ENCODE measurements at regions not wholly inside any gene's neighbourhood (a gene's known extent, or its start where the extent isn't known, plus 50 kb on each side); places are given as distances from the start of the nearest gene placed in this dataset.
"Not testable (repeated sequence)": the region's sequence is repeated elsewhere in the genome, so short reads cannot be mapped to it uniquely, and the experiment has no call there.

- no peak for TF ChIP-seq CTCF (IDR thresholded peaks at IDR 0.05; ENCODE audit: insufficient read depth, low read depth, low read length)
- no peak for TF ChIP-seq EZH2 (IDR thresholded peaks at IDR 0.05; ENCODE audit: insufficient read depth, low read length)
- H3K27ac ChIP-seq (ENCODE audit: low read depth, low read length), result peak overlapping the region; percentile 22
- Mint-ChIP-seq H3K9me3 (ENCODE audit: unreplicated experiment) (no peaks in the 10 kb centered on the region), H3K36me3 (ENCODE audit: low read depth, unreplicated experiment) (no peaks in the 10 kb centered on the region), H3K27ac (ENCODE audit: unreplicated experiment) (peak overlapping the region; percentile 69), H3K27me3 (ENCODE audit: low read depth, unreplicated experiment) (no peaks in the 10 kb centered on the region), H3K4me1 (ENCODE audit: low read depth, unreplicated experiment) (peaks cover 20% of the 10 kb centered on the region), H3K4me3 (ENCODE audit: unreplicated experiment) (no peak overlapping the region)
- no peak for FAIRE-seq
- peaks cover 11% of the 10 kb centered on the region for H3K4me1 ChIP-seq (ENCODE audit: insufficient read depth, low read length)
- H2AFZ ChIP-seq (ENCODE audit: low read depth, low read length), result no peak overlapping the region
- no peaks in the 10 kb centered on the region for H3K36me3 ChIP-seq (ENCODE audit: insufficient read depth, low read length)
- no peaks in the 10 kb centered on the region for H3K79me2 ChIP-seq (ENCODE audit: insufficient read depth, low read length)
- H4K20me1 ChIP-seq (ENCODE audit: insufficient read depth, low read length), result no peaks in the 10 kb centered on the region
- H3K9me3 ChIP-seq (ENCODE audit: insufficient read depth, low read depth, low read length), result no peaks in the 10 kb centered on the region
- H3K9ac ChIP-seq (ENCODE audit: low read length), result no peak overlapping the region
- H3K27me3 ChIP-seq (ENCODE audit: insufficient read depth, low read length), result no peaks in the 10 kb centered on the region
- H3K4me2 ChIP-seq (ENCODE audit: low read length), result peak overlapping the region; percentile 13
- peak; percentile 87 for DNase-seq (ENCODE audit: low read depth)
- no peak overlapping the region for H3K4me3 ChIP-seq (ENCODE audit: insufficient read depth, low read depth, low read length)
Measured at GRCh38 chr3:182027366-182027765, 315.6 kb downstream of the SOX2 start.

GRCh38 chr3:182028081-182028480, 316.4 kb downstream of the SOX2 start:
- Histone ChIP-seq H3K9ac (ENCODE audit: low read length) (no peak overlapping the region), H3K9me3 (ENCODE audit: insufficient read depth, low read depth, low read length) (no peaks in the 10 kb centered on the region), H3K36me3 (ENCODE audit: insufficient read depth, low read length) (no peaks in the 10 kb centered on the region), H3K4me1 (ENCODE audit: insufficient read depth, low read length) (peaks cover 11% of the 10 kb centered on the region), H3K27me3 (ENCODE audit: insufficient read depth, low read length) (no peaks in the 10 kb centered on the region), H4K20me1 (ENCODE audit: insufficient read depth, low read length) (no peaks in the 10 kb centered on the region), H2AFZ (ENCODE audit: low read depth, low read length) (no peak overlapping the region), H3K27ac (ENCODE audit: low read depth, low read length) (peak overlapping the region; percentile 22), H3K4me2 (ENCODE audit: low read length) (no peak overlapping the region), H3K79me2 (ENCODE audit: insufficient read depth, low read length) (no peaks in the 10 kb centered on the region), H3K4me3 (ENCODE audit: insufficient read depth, low read depth, low read length) (no peak overlapping the region)
- Mint-ChIP-seq H3K4me3 (ENCODE audit: unreplicated experiment) (no peak overlapping the region), H3K9me3 (ENCODE audit: unreplicated experiment) (no peaks in the 10 kb centered on the region), H3K27ac (ENCODE audit: unreplicated experiment) (peak overlapping the region; percentile 69), H3K36me3 (ENCODE audit: low read depth, unreplicated experiment) (no peaks in the 10 kb centered on the region), H3K4me1 (ENCODE audit: low read depth, unreplicated experiment) (peaks cover 20% of the 10 kb centered on the region), H3K27me3 (ENCODE audit: low read depth, unreplicated experiment) (no peaks in the 10 kb centered on the region)
- TF ChIP-seq CTCF (IDR thresholded peaks at IDR 0.05; ENCODE audit: insufficient read depth, low read depth, low read length) (no peak), EZH2 (IDR thresholded peaks at IDR 0.05; ENCODE audit: insufficient read depth, low read length) (no peak)
- FAIRE-seq (no peak), DNase-seq (ENCODE audit: low read depth) (peak; percentile 65)

- not testable (repeated sequence) for DNase-seq (ENCODE audit: low read depth); H3K9ac ChIP-seq (ENCODE audit: low read length); H3K9me3 ChIP-seq (ENCODE audit: insufficient read depth, low read depth, low read length); H4K20me1 ChIP-seq (ENCODE audit: insufficient read depth, low read length); H3K4me3 ChIP-seq (ENCODE audit: insufficient read depth, low read depth, low read length); H2AFZ ChIP-seq (ENCODE audit: low read depth, low read length); H3K27me3 ChIP-seq (ENCODE audit: insufficient read depth, low read length); H3K27me3 Mint-ChIP-seq (ENCODE audit: low read depth, unreplicated experiment); H3K9me3 Mint-ChIP-seq (ENCODE audit: unreplicated experiment); H3K36me3 Mint-ChIP-seq (ENCODE audit: low read depth, unreplicated experiment); FAIRE-seq; H3K27ac ChIP-seq (ENCODE audit: low read depth, low read length); H3K4me3 Mint-ChIP-seq (ENCODE audit: unreplicated experiment); H3K79me2 ChIP-seq (ENCODE audit: insufficient read depth, low read length); H3K4me1 ChIP-seq (ENCODE audit: insufficient read depth, low read length); H3K36me3 ChIP-seq (ENCODE audit: insufficient read depth, low read length); H3K27ac Mint-ChIP-seq (ENCODE audit: unreplicated experiment); H3K4me1 Mint-ChIP-seq (ENCODE audit: low read depth, unreplicated experiment); H3K4me2 ChIP-seq (ENCODE audit: low read length)
Measured at GRCh38 chr3:182034231-182034630, 322.5 kb downstream of the SOX2 start.

All from astrocyte (in vitro differentiated cells and primary cell).